ENCODE measurements at regions not wholly inside any gene's neighbourhood (a gene's known extent, or its start where the extent isn't known, plus 50 kb on each side); places are given as distances from the start of the nearest gene placed in this dataset.

DNA sequence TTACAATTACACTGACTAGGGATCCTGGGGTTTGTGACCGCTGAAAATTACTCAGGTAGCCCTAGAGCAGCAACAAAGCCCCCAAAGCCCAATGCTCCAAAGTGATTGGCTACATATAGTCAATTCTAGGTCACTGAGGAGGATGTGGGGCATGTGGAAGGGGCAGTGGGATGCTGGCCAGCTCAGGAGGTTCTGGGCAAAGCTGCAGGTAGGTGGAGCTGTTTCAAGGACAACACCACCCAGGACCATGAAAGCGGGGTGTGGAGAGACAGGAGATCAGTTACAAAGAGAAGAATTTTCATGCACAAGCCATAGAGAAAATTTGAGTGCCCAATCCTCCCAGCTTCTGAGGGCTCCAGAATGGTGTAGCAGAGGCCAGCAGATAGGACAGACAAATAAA lies 75.0 kb upstream of the CCDC85A start:
- TF ChIP-seq, protein P1, sequence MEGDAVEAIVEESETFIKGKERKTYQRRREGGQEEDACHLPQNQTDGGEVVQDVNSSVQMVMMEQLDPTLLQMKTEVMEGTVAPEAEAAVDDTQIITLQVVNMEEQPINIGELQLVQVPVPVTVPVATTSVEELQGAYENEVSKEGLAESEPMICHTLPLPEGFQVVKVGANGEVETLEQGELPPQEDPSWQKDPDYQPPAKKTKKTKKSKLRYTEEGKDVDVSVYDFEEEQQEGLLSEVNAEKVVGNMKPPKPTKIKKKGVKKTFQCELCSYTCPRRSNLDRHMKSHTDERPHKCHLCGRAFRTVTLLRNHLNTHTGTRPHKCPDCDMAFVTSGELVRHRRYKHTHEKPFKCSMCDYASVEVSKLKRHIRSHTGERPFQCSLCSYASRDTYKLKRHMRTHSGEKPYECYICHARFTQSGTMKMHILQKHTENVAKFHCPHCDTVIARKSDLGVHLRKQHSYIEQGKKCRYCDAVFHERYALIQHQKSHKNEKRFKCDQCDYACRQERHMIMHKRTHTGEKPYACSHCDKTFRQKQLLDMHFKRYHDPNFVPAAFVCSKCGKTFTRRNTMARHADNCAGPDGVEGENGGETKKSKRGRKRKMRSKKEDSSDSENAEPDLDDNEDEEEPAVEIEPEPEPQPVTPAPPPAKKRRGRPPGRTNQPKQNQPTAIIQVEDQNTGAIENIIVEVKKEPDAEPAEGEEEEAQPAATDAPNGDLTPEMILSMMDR (conservative IDR thresholded peaks at IDR 0.05; ENCODE audit: low read depth, low read length): no peak
- no peak for TF ChIP-seq RAD21 (IDR thresholded peaks at IDR 0.05; ENCODE audit: low read length)
- no peak for TF ChIP-seq CEBPB (IDR thresholded peaks at IDR 0.05; ENCODE audit: low read depth, low read length)
- TF ChIP-seq RFX5 (IDR thresholded peaks at IDR 0.05; ENCODE audit: low read depth, low read length): no peak
- TF ChIP-seq POLR2A (IDR thresholded peaks at IDR 0.05; ENCODE audit: low read depth, low read length): no peak
- TF ChIP-seq RCOR1 (IDR thresholded peaks at IDR 0.05; ENCODE audit: insufficient replicate concordance, low read length): no peak
- TF ChIP-seq BHLHE40 (IDR thresholded peaks at IDR 0.05; ENCODE audit: low read depth, low read length): no peak

Data from IMR-90 (cell line).